OCI-LY7 (cell line): ENCODE measurements at regions not wholly inside any gene's neighbourhood (a gene's known extent, or its start where the extent isn't known, plus 50 kb on each side); places are given as distances from the start of the nearest gene placed in this dataset.

ENCODE experiments used
- BruUV-seq: library from RNA; stranded (reverse); fragments of 400-500 nt; replicated peaks from 2 replicates; lab custom pipeline; 2021; lab: Mats Ljungman, UMichigan
- CTCF ChIA-PET: fragments of 300-600 bp; sonication (Branson Sonifier 250); formaldehyde crosslinking; loops from one replicate; lab custom pipeline; 2022; ENCODE audit warnings: antibody characterized with exemption; ENCODE audit not compliant: unreplicated experiment; lab: Charles Lee
- POLR2A ChIA-PET: fragments of 300-600 bp; sonication (Branson Sonifier 250); formaldehyde crosslinking; loops from one replicate; lab custom pipeline; 2022; ENCODE audit warnings: antibody characterized with exemption; lab: Charles Lee
- DNase-seq: peaks from one replicate; pipeline ENCODE4 v3.0.0-alpha.2; 2015; ENCODE audit warnings: low spot score
- H2AFZ ChIP-seq: fragments of 200-600 bp; sonication (generic), shearing (Covaris generic); 2 replicates; pipeline ENCODE4 v1.6.1; 2014; ENCODE audit warnings: mild to moderate bottlenecking, antibody characterized with exemption, low read length, moderate library complexity
- H3K27ac ChIP-seq: fragments of 200-600 bp; sonication (generic); 2 replicates; pipeline ENCODE4 v1.5.1; 2014; ENCODE audit warnings: mixed run types, low read depth, mild to moderate bottlenecking, moderate library complexity, low read length, inconsistent platforms; ENCODE audit not compliant: poor library complexity, severe bottlenecking
- H3K36me3 ChIP-seq: fragments of 200-600 bp; sonication (generic); 2 replicates; pipeline ENCODE4 v1.6.1; 2014; ENCODE audit warnings: mild to moderate bottlenecking, antibody characterized with exemption, low read length, moderate library complexity, mixed read lengths; ENCODE audit not compliant: insufficient read depth
- H3K4me1 ChIP-seq: fragments of 200-600 bp; sonication (generic); 2 replicates; pipeline ENCODE4 v1.5.1; 2014; ENCODE audit warnings: mild to moderate bottlenecking, low read length; ENCODE audit not compliant: insufficient read depth, poor library complexity, severe bottlenecking
- H3K4me2 ChIP-seq: fragments of 200-600 bp; sonication (generic); 2 replicates; pipeline ENCODE4 v1.6.1; 2014; ENCODE audit warnings: mild to moderate bottlenecking, low read length
- H3K4me3 ChIP-seq: fragments of 200-600 bp; sonication (generic); 2 replicates; pipeline ENCODE4 v1.5.1; 2014; ENCODE audit warnings: mild to moderate bottlenecking, low read depth, low read length; ENCODE audit not compliant: poor library complexity, severe bottlenecking
- H3K79me2 ChIP-seq: fragments of 200-600 bp; sonication (generic); 2 replicates; pipeline ENCODE4 v1.6.1; 2016; ENCODE audit warnings: low read depth, mild to moderate bottlenecking, low read length, moderate library complexity, mixed read lengths; ENCODE audit not compliant: insufficient read depth
- H3K9me2 ChIP-seq: fragments of 200-600 bp; sonication (generic); 2 replicates; pipeline ENCODE4 v1.6.1; 2016; ENCODE audit warnings: mild to moderate bottlenecking, low read length, mixed read lengths; ENCODE audit not compliant: insufficient read depth
- H3K9me3 ChIP-seq: fragments of 200-600 bp; sonication (generic); 2 replicates; pipeline ENCODE4 v1.6.1; 2014; ENCODE audit warnings: mild to moderate bottlenecking, mixed run types, low read length, mixed read lengths
- H4K20me1 ChIP-seq: fragments of 200-600 bp; sonication (generic); 2 replicates; pipeline ENCODE4 v1.6.1; 2014; ENCODE audit warnings: mild to moderate bottlenecking, antibody characterized with exemption, low read length, moderate library complexity, mixed read lengths; ENCODE audit not compliant: insufficient read depth
- EZH2phosphoT487 ChIP-seq: fragments of 200-600 bp; sonication (generic); IDR thresholded peaks from 2 replicates; pipeline ENCODE4 v1.6.1; 2018; ENCODE audit warnings: low read depth, borderline replicate concordance, mild to moderate bottlenecking, mixed run types, antibody characterized with exemption, low read length, moderate library complexity, mixed read lengths
- intact Hi-C: fragments of 100-400 bp; cut with micrococcal nuclease; formaldehyde crosslinking; loops from one replicate; pipeline ENCODE4 v1.10.0; 2022; ENCODE audit not compliant: unreplicated experiment
- TF ChIP-seq, protein P1 (sequence below): fragments of 200-600 bp; sonication (generic); conservative IDR thresholded peaks from 2 replicates; pipeline ENCODE4 v1.5.1; 2014; ENCODE audit warnings: mild to moderate bottlenecking, antibody characterized with exemption, low read length, moderate library complexity, mixed read lengths

DNA sequence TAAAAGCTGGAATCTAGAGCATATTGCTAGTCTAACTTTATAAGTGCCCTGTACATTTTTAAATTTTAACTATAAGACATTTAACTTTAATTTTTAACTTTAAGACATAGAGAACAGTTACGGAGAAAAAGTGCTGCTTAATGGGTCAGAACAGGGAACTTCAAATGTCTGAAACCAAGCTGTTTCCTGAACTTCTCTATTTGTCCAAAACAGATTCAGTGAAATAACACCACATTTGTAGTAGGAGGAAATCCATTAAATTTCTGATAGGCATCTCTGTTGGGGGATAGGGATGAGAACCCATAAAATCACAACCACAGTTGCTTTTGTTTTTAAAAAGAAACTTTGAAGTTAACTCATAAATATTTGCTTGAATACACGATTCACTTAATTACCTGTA lies 170.8 kb upstream of the ANK3 start:
- Histone ChIP-seq H3K9me3 (no peaks in the 10 kb centered on the region), H3K36me3 (no peaks in the 10 kb centered on the region), H3K79me2 (no peaks in the 10 kb centered on the region), H3K27ac (no peak overlapping the region), H4K20me1 (no peaks in the 10 kb centered on the region), H3K9me2 (no peaks in the 10 kb centered on the region), H3K4me1 (no peaks in the 10 kb centered on the region), H2AFZ (no peak overlapping the region), H3K4me3 (no peak overlapping the region), H3K4me2 (no peak overlapping the region)
- no peak for TF ChIP-seq EZH2phosphoT487
- TF ChIP-seq, protein P1, sequence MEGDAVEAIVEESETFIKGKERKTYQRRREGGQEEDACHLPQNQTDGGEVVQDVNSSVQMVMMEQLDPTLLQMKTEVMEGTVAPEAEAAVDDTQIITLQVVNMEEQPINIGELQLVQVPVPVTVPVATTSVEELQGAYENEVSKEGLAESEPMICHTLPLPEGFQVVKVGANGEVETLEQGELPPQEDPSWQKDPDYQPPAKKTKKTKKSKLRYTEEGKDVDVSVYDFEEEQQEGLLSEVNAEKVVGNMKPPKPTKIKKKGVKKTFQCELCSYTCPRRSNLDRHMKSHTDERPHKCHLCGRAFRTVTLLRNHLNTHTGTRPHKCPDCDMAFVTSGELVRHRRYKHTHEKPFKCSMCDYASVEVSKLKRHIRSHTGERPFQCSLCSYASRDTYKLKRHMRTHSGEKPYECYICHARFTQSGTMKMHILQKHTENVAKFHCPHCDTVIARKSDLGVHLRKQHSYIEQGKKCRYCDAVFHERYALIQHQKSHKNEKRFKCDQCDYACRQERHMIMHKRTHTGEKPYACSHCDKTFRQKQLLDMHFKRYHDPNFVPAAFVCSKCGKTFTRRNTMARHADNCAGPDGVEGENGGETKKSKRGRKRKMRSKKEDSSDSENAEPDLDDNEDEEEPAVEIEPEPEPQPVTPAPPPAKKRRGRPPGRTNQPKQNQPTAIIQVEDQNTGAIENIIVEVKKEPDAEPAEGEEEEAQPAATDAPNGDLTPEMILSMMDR = no peak
- ChIA-PET POLR2A (interaction anchor here (0.7 to 1.1 kb wide), 3 partner anchors 14 to 95 kb away, joined by 3 read pairs; no protein-coding TSS in a partner anchor), CTCF (no interaction called here)
- intact Hi-C loops = no loop called here
- no TSS peak for BruUV-seq
- no peak for DNase-seq

- no peak for DNase-seq
- ChIA-PET POLR2A (no interaction called here), CTCF (no interaction called here)
- Histone ChIP-seq H3K4me2 (no peak overlapping the region), H4K20me1 (no peaks in the 10 kb centered on the region), H3K27ac (no peak overlapping the region), H2AFZ (no peak overlapping the region), H3K4me3 (no peak overlapping the region), H3K36me3 (no peaks in the 10 kb centered on the region), H3K9me3 (no peaks in the 10 kb centered on the region), H3K79me2 (no peaks in the 10 kb centered on the region), H3K4me1 (no peaks in the 10 kb centered on the region), H3K9me2 (no peaks in the 10 kb centered on the region)
- BruUV-seq = no TSS peak
- TF ChIP-seq, protein P1 = no peak
- no peak for TF ChIP-seq EZH2phosphoT487
- intact Hi-C loops = no loop called here
Observed at GRCh38 chr10:60555700-60556099, 166.0 kb upstream of the ANK3 start.

DNA sequence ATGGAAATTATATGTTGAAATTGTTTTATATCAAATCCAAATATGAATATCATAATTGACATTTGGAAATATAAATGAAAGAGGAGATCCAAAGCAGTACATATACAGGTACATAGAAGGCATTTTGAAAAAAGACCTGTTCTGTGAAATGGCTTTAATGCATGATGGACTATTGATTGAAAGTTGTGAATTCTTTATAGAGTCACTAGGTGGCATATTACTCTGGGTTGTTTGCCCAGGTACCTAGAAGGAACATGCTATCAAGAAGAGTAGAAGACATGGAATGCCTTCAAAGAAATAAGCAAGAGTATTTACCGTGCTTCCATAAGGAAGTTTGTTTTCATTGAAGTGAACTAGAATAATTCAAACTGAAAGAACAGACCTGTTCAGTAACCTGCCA lies 160.0 kb upstream of the ANK3 start:
- no TSS peak for BruUV-seq
- intact Hi-C loops = no loop called here

More for the DNA sequence above, 160.0 kb upstream of the ANK3 start:
- Histone ChIP-seq H3K27ac (no peak overlapping the region), H4K20me1 (no peaks in the 10 kb centered on the region), H3K9me2 (no peaks in the 10 kb centered on the region), H3K4me2 (no peak overlapping the region), H3K4me3 (no peak overlapping the region), H2AFZ (no peak overlapping the region), H3K4me1 (no peaks in the 10 kb centered on the region), H3K36me3 (no peaks in the 10 kb centered on the region), H3K9me3 (no peaks in the 10 kb centered on the region), H3K79me2 (no peaks in the 10 kb centered on the region)
- TF ChIP-seq, protein P1 = peak; percentile 73
- no peak for TF ChIP-seq EZH2phosphoT487
- ChIA-PET POLR2A (no interaction called here), CTCF (no interaction called here)
- DNase-seq = peak; percentile 18
